ENCODE measurements at regions not wholly inside any gene's neighbourhood (a gene's known extent, or its start where the extent isn't known, plus 50 kb on each side); places are given as distances from the start of the nearest gene placed in this dataset.

DNA sequence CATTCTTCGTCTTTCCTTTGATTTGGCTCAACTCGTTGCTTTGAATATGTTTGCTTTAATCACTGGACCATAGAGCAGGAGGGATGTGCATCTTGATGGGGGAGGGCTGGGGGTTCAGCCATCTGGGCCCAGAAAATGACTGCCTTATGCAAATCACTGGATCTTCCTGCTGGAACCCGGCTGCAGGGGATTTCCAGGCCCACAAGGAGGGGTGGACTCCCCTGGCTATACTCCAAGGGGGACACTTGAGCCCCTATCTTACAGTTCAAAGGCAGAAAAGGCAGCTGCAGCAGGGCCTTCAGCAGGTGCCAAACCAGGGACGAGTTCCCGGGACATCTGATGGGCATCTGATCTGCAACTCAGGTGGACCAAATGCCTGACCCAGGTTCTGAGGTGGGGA lies 122.5 kb downstream of the DICER1 start:
- DNase-seq, result peak; percentile 77

GRCh38 chr14:95033682-95034632 lies 123.4 kb downstream of the DICER1 start:
- peak; percentile 64 for DNase-seq

DNA sequence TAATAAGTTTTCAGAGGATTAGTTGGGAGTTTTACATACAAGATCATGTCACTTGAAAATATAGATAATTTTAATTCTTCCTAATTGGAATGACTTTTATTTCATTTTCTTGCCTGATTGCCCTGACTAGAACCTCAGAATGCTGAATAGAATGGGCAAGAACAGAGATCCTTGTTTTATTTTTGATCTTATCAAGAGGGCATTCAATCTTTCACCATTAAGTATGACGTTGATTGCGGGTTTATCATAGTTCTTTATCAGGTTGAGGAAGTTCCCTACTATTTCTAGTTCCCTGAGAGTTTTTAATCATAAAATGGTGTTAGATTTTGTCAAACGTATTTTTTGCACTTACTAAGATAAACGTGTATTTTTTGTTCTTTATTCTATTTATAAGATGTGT lies 124.3 kb downstream of the DICER1 start:
- DNase-seq, result no peak

- no peak for DNase-seq
Measured at GRCh38 chr14:95026851-95027463, 130.4 kb downstream of the DICER1 start.

GRCh38 chr14:95025941-95026340 lies 131.4 kb downstream of the DICER1 start:
- DNase-seq, result no peak

DNA sequence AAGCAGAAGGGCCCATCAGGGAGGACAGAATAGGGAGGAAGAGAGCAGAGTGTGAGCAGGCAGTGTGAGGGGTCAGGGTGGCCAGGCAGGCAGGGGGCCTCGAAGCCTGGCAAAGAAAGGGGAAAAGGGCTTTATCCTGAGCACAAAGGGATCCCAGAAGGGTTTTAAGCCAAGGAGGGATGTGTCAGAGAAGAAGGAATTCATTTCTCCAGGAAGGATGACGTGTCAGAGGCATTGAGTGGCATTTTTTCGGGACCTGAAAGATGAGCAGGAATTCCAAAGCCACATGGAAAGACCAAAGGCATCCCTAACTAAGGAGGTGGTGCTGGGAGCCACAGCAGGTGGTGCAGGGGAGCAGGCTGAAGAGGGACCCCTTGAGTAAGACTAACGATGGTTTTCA lies 132.1 kb downstream of the DICER1 start:
- DNase-seq, result no peak

- DNase-seq, result no peak
Measured at GRCh38 chr14:95024380-95024779, 132.9 kb downstream of the DICER1 start.

DNA sequence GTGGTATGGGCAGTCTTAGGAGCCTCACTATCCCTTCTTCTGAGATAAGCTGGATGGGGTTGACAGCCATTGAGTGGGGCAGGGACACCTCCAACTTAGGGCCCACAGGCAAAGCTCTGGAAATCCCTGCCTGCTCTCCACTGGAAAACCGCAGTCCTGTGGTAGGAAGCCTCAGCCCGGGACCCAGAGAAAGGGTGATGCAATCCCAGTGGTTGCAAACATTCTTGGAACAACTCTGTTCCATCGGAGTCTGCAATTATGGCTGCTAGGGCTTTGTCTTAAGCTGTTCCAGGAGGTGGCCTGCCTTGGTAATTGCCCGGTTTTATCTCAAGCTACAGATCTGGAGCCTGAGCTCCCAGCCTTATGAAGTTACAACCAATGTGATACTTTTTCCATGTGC lies 133.4 kb downstream of the DICER1 start:
- no peak for DNase-seq

DNA sequence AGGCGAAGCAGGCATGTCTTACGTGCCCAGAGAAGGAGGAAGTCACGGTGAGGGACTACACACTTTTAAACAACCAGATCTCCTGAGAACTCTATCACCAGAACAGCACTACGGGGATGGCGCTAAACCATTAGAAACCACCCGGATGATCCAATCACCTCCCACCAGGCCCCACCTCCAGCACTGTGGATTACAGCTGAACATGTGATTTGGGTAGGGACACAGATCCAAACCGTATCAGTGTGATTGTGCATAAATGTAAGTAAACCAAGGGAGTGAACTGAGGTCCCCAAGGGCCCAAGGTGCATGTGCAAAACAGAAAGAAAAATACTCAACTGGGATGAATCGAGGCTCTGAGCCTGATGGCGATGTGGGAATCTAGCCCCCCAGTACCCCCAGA lies 134.2 kb downstream of the DICER1 start:
- DNase-seq, result no peak

DNA sequence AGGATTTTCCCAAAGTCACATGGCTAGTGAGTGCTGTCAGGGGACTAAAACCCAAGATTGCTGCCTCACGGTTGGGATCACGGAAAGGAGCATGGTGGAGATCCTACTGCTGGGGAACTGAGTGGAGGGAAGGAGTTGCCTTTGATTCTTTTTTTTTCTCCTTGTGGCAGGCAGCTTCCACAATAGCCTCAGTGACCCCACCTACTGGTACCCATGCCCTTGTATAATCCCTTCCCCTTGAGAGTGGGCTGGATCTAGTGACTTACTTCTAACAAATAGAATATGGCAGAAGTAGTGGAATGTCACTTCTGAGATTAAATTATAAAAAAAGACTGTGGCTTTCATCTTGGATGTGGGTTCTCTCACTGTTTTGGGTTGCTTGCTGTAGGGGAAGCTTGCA lies 135.7 kb downstream of the DICER1 start:
- no peak for DNase-seq

DNA sequence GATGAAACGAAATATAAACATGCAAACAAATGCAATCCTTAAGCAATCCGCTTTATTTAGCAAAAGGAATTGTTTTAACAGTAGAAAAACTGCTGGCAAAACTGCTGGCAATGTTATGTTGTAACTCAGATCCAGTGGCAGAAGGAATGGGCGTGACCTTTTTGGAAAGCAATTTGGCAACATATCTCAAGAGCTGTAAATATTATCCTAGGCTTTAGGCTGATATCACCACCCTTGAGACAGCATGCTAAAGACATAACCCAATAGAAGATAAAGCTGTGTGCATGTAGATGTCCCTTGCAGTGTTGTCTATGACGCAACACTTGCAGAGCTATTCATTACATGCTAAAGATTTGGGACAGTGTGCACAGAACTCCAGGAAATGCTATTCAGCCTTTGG lies 138.5 kb downstream of the DICER1 start:
- DNase-seq, result no peak

DNA sequence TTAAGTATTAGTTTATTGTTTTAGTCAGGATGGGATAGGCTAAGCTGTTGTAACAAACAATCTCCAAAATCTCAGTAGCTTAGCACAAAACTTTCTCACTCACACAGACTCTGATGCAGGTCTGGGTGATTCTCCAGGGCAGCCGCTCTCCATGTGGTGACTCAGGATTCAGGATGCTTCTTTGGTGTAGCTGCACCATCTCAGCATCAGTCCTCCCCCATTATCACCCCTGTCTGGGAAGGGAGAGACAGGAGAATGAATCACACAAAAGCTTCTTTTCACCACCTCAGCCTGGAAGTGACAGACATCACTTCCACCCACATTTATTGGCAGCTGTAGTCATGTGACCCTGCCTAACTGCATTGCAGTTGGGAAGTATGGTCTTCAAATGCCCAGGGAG lies 142.3 kb downstream of the DICER1 start:
- no peak for DNase-seq

DNA sequence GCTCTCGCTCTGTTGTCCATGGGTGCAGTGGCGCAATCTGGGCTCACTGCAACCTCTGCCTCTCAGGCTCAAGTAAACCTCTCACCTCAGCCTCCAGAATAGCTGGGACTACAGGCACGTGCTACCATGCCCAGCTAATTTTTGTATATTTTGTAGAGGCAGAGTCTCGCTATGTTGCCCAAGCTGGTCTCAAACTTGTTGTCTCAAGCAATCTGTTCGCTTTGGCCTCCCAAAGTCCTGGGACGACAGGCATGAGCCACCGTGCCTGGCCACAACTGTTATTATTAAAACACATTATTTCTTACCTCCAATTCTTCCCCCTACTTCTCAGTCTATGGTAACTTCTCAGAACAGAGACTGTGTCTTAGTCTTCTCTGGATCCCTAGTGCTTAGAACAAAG lies 143.3 kb downstream of the DICER1 start:
- no peak for DNase-seq

DNA sequence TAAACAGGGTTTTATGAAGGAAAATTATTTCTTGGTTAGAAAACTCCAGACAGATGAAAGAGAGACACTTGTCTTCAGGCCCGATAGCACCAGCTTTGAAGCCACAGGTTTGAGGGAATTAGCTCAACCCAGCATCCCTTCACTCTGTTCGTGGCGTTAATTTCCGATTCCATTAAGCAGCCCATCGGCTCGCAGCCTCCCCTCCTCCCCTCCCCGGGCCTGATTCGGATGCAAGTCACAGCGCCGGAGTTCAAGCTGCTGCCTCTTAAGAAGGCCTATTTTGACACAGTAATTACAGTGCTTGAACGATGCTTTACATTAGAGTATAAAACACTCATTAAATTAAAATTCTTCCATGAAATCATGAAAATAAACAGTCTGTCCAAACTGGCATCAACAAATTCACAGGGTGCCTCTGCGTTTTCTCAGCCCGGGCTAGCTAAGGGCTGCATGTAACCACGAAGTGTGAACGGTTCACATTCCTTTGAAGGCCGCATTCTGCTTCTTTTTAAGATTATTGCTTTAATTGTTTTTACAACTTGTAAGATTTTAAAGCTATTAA lies 145.8 kb downstream of the DICER1 start:
- peak; percentile 69 for DNase-seq

GRCh38 chr14:95008445-95009217 lies 148.7 kb downstream of the DICER1 start:
- DNase-seq, result no peak

GRCh38 chr14:95007921-95008320 lies 149.4 kb downstream of the DICER1 start:
- no peak for DNase-seq

- no peak for DNase-seq
Measured at GRCh38 chr14:95006479-95006878, 150.8 kb downstream of the DICER1 start.

DNA sequence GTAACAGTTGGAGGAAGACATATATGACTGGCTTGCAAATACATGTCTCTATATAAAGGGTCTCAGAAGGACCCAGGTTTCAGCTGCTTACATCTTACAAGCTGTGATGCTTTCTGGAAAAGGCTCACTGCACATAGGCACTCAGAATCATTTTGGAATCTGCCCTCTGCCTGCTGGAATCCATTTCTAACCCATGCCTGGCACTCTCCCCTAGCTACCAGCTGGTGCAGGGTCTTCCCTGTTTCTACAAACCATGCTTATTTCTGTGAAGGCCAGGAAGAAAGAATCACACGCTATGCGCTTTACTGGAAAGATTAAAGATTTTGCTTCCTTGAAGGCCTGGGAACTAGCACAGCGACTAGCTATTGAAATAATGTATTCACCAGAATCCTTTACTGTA lies 151.3 kb downstream of the DICER1 start:
- DNase-seq, result peak; percentile 42

GRCh38 chr14:95003099-95003960 lies 154.0 kb downstream of the DICER1 start:
- DNase-seq, result peak; percentile 63

DNA sequence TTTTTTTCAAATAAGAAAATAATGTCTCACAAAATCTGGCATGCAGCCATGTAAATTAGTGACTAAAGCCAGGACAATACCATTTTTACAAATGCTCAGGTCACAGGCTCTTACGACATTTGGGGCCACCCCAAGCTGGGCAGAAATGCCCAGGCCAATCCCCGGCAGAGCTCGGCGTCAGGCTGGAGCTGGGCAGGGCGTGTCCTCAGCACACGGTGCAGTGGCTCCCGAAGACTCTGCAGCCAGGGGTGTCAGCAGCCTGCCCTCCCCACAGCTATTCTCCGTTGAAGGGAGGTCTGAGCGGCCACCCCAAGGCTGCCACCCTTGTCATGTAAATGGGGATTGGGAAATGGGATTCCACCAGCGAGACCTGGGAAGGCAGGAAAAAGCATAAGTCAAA lies 158.6 kb downstream of the DICER1 start:
- peak; percentile 14 for DNase-seq

DNA sequence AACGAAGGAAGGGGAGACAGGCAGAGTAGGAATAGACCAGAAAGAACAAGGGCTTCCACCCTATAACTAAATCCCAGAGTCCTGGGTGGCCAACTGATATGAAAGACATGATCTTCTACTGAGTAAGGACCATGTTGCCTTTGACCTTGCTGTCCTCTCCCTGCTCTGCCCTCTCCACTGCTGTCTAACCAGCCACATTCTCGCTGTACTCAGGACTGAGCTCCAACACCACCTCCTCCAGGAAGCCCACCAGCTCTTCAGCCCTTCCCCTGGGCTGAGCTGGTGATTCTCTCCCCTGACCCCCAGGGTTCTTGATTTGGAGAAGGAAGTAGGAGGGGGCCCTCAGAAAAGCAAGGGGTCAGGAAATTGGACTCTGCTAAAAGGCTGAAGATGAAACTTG lies 159.2 kb downstream of the DICER1 start:
- no peak for DNase-seq

- peak; percentile 34 for DNase-seq
Measured at GRCh38 chr14:94995551-94995950, 161.8 kb downstream of the DICER1 start.
